GM23248 (cell line): ENCODE measurements at regions not wholly inside any gene's neighbourhood (a gene's known extent, or its start where the extent isn't known, plus 50 kb on each side); places are given as distances from the start of the nearest gene placed in this dataset.
"Not testable (repeated sequence)": the region's sequence is repeated elsewhere in the genome, so short reads cannot be mapped to it uniquely, and the experiment has no call there.

Experiments used
- EZH2 ChIP-seq: fragments of 200-600 bp; sonication (generic); IDR thresholded peaks from 2 replicates; pipeline ENCODE4 v1.6.1; 2018; ENCODE audit warnings: antibody characterized with exemption, mild to moderate bottlenecking; ENCODE audit not compliant: insufficient read depth, poor library complexity, severe bottlenecking
- EZH2phosphoT487 ChIP-seq: fragments of 200-600 bp; sonication (generic); IDR thresholded peaks from 2 replicates; pipeline ENCODE4 v1.6.1; 2018; ENCODE audit warnings: antibody characterized with exemption, moderate library complexity, mild to moderate bottlenecking, low read depth; ENCODE audit not compliant: insufficient read depth

DNA sequence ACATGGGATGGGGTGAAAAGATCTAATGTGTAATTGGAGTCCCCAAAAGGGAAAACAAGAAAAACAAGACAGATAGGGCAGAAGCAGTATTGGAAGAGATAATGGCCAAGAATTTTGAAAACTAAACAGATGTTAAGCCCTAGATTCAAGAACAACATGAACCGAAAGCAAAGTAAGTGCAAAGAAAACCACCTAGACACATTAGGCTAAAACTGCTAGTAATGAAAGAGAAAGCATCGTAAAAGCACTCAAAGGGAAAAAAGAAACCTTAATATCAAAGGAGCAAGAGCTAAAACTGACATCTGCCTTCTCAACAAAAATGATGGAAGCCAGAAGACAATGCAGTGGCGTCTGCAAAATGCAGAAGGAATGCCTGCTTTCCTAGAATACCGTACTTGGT lies 92.1 kb upstream of the ADORA2B start:
- TF ChIP-seq EZH2phosphoT487, EZH2: not testable (repeated sequence)
